A673 (cell line): ENCODE measurements at regions not wholly inside any gene's neighbourhood (a gene's known extent, or its start where the extent isn't known, plus 50 kb on each side); places are given as distances from the start of the nearest gene placed in this dataset.

ENCODE experiments used
- EZH2 ChIP-seq: fragments of 200-600 bp; sonication (generic); IDR thresholded peaks from 2 replicates; pipeline ENCODE4 v1.6.1; 2017; ENCODE audit warnings: borderline replicate concordance, low read depth, mild to moderate bottlenecking, mixed read lengths, antibody characterized with exemption, low read length; ENCODE audit not compliant: poor library complexity, severe bottlenecking
- TF ChIP-seq, protein P1 (sequence below): fragments of 300-800, 200-600 bp; sonication (generic); conservative IDR thresholded peaks from 2 replicates; pipeline ENCODE4 v1.5.1; 2017; ENCODE audit warnings: low read depth, mild to moderate bottlenecking, antibody characterized with exemption, low read length, moderate library complexity, mixed read lengths

DNA sequence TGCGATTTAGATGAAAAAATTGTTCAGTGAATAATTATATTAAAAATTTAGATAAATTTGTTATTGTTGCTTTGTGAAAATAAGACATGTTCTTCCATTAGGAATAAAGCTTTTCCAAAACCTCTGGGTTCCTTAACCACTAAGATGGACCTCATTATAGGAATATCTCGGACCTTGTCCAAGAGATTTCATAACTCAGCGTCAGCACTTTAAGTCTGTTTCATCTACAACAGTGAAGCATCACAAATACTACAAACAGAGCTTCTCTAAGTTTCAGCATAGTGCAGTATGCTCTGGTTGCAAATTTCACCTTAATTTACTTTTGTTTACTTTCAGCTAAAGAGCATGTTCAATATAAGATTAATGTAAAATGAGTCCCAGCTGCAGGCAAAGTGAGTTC lies 150.3 kb downstream of the UBE2E3 start:
- TF ChIP-seq, protein P1, sequence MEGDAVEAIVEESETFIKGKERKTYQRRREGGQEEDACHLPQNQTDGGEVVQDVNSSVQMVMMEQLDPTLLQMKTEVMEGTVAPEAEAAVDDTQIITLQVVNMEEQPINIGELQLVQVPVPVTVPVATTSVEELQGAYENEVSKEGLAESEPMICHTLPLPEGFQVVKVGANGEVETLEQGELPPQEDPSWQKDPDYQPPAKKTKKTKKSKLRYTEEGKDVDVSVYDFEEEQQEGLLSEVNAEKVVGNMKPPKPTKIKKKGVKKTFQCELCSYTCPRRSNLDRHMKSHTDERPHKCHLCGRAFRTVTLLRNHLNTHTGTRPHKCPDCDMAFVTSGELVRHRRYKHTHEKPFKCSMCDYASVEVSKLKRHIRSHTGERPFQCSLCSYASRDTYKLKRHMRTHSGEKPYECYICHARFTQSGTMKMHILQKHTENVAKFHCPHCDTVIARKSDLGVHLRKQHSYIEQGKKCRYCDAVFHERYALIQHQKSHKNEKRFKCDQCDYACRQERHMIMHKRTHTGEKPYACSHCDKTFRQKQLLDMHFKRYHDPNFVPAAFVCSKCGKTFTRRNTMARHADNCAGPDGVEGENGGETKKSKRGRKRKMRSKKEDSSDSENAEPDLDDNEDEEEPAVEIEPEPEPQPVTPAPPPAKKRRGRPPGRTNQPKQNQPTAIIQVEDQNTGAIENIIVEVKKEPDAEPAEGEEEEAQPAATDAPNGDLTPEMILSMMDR = no peak
- no peak for TF ChIP-seq EZH2
